Keratinocyte (primary cell): ENCODE measurements at regions not wholly inside any gene's neighbourhood (a gene's known extent, or its start where the extent isn't known, plus 50 kb on each side); places are given as distances from the start of the nearest gene placed in this dataset.

Experiments used
- DNase-seq: peaks from one replicate; pipeline ENCODE4 v3.0.0-alpha.2; 2011; ENCODE audit warnings: low read depth, missing footprints, low spot score
- FAIRE-seq: peaks from 2 replicates; lab custom pipeline; 2011; peaks lifted over from hg19 to GRCh38; lab: Jason Lieb, UNC
- H2AFZ ChIP-seq: 2 replicates; pipeline ENCODE4 v1.6.0; 2012; ENCODE audit warnings: low read length, control low read depth, inconsistent platforms; ENCODE audit not compliant: control insufficient read depth
- H3K27ac ChIP-seq: 2 replicates; pipeline ENCODE4 v1.5.1; 2011; ENCODE audit warnings: low read length; ENCODE audit not compliant: control insufficient read depth, insufficient read depth
- H3K27me3 ChIP-seq: 3 replicates; pipeline ENCODE4 v1.6.0; 2011; ENCODE audit warnings: low read length; ENCODE audit not compliant: control insufficient read depth, insufficient read depth; ENCODE audit errors: extremely low read depth
- H3K36me3 ChIP-seq, 2 experiments: 2 replicates in 1 of 2; 3 replicates in 1 of 2; pipeline ENCODE4 v1.5.1; 2011; ENCODE audit warnings: low read length in 2 of 2, mild to moderate bottlenecking in 1 of 2; ENCODE audit not compliant: control insufficient read depth in 2 of 2, insufficient read depth in 2 of 2; ENCODE audit errors: extremely low read depth in 1 of 2
- H3K4me1 ChIP-seq: 3 replicates; pipeline ENCODE4 v1.5.1; 2011; ENCODE audit warnings: low read length; ENCODE audit not compliant: control insufficient read depth, insufficient read depth; ENCODE audit errors: extremely low read depth
- H3K4me2 ChIP-seq: 3 replicates; pipeline ENCODE4 v1.6.0; 2011; ENCODE audit warnings: low read depth, low read length; ENCODE audit not compliant: control insufficient read depth, insufficient read depth; ENCODE audit errors: extremely low read depth
- H3K4me3 ChIP-seq, 3 experiments: fragments of 200-600 bp in 1 of 3; sonication (generic) in 1 of 3; 2 replicates in 2 of 3; 3 replicates in 1 of 3; pipeline ENCODE4 v1.5.1; 2011 to 2016; ENCODE audit warnings: low read length in 3 of 3, mild to moderate bottlenecking in 3 of 3, control low read depth in 2 of 3, inconsistent platforms in 1 of 3, low read depth in 1 of 3, mixed read lengths in 1 of 3, mixed run types in 1 of 3, moderate library complexity in 1 of 3; ENCODE audit not compliant: control insufficient read depth in 2 of 3, insufficient read depth in 2 of 3; ENCODE audit errors: extremely low read depth in 1 of 3
- H3K79me2 ChIP-seq: 2 replicates; pipeline ENCODE4 v1.6.0; 2012; ENCODE audit warnings: low read length; ENCODE audit not compliant: control insufficient read depth, insufficient read depth
- H3K9ac ChIP-seq: 3 replicates; pipeline ENCODE4 v1.6.0; 2011; ENCODE audit warnings: low read length; ENCODE audit not compliant: control insufficient read depth, insufficient read depth; ENCODE audit errors: extremely low read depth
- H3K9me1 ChIP-seq: 3 replicates; pipeline ENCODE4 v1.6.0; 2011; ENCODE audit warnings: low read length; ENCODE audit not compliant: control insufficient read depth, insufficient read depth; ENCODE audit errors: extremely low read depth
- H3K9me3 ChIP-seq: 2 replicates; pipeline ENCODE4 v1.5.1; 2012; ENCODE audit warnings: low read depth, low read length; ENCODE audit not compliant: control insufficient read depth
- H4K20me1 ChIP-seq: 3 replicates; pipeline ENCODE4 v1.6.0; 2011; ENCODE audit warnings: low read length; ENCODE audit not compliant: control insufficient read depth, insufficient read depth; ENCODE audit errors: extremely low read depth
- CTCF ChIP-seq, 3 experiments: IDR thresholded peaks in 1 of 3; conservative IDR thresholded peaks in 1 of 3; optimal IDR thresholded peaks in 1 of 3; 2 replicates in 2 of 3; 3 replicates in 1 of 3; pipeline versions ENCODE3 to v1.5.1; 2011; ENCODE audit warnings: low read length in 3 of 3, mild to moderate bottlenecking in 3 of 3, moderate library complexity in 2 of 3, control low read depth in 1 of 3, inconsistent platforms in 1 of 3; ENCODE audit not compliant: insufficient read depth in 2 of 3; ENCODE audit errors: extremely low read depth in 1 of 3
- EZH2 ChIP-seq: IDR thresholded peaks from one replicate; pipeline ENCODE4 v1.6.1; 2012; ENCODE audit warnings: inconsistent platforms, mild to moderate bottlenecking, low read length, moderate library complexity
- dilution Hi-C: fragments of 300-500 bp; cut with MboI; formaldehyde crosslinking; loops from one replicate; pipeline ENCODE4 v1.7.0; 2020; ENCODE audit warnings: low sequenced_read_pairs; ENCODE audit not compliant: extremely low pct_ligation_motif_present

GRCh38 chr6:148242180-148242579 is 100.5 kb upstream of the SASH1 start:
- Histone ChIP-seq H3K4me3 (no peak overlapping the region), H3K9ac (no peak overlapping the region), H3K9me1 (no peaks in the 10 kb centered on the region), H3K4me1 (peaks cover 9% of the 10 kb centered on the region), H3K27ac (no peak overlapping the region), H3K27me3 (no peaks in the 10 kb centered on the region), H3K79me2 (no peaks in the 10 kb centered on the region), H2AFZ (no peak overlapping the region), H3K4me2 (no peak overlapping the region), H3K9me3 (no peaks in the 10 kb centered on the region), H3K36me3 (no peaks in the 10 kb centered on the region), H4K20me1 (no peaks in the 10 kb centered on the region)
- no peak for DNase-seq
- FAIRE-seq, result no peak
- TF ChIP-seq EZH2 (no peak), CTCF (optimal IDR thresholded peaks at IDR 0.05 in 1 of 3, IDR thresholded peaks at IDR 0.05 in 1 of 3, conservative IDR thresholded peaks at IDR 0.05 in 1 of 3; ENCODE audit: extremely low read depth in 1 of 3, insufficient read depth in 2 of 3, low read length in 3 of 3) (no peak)
- dilution Hi-C loops, result no loop called here

GRCh38 chr6:148244217-148244935 is 98.3 kb upstream of the SASH1 start:
- Histone ChIP-seq H3K27ac (no peak overlapping the region), H3K9me3 (no peaks in the 10 kb centered on the region), H3K4me1 (peaks cover 6% of the 10 kb centered on the region), H2AFZ (no peak overlapping the region), H3K4me3 (no peak overlapping the region), H3K79me2 (no peaks in the 10 kb centered on the region), H3K27me3 (no peaks in the 10 kb centered on the region), H4K20me1 (no peaks in the 10 kb centered on the region), H3K4me2 (no peak overlapping the region), H3K36me3 (no peaks in the 10 kb centered on the region), H3K9ac (no peak overlapping the region), H3K9me1 (no peaks in the 10 kb centered on the region)
- DNase-seq (no peak), FAIRE-seq (no peak)
- TF ChIP-seq EZH2, result no peak
- TF ChIP-seq CTCF (optimal IDR thresholded peaks at IDR 0.05 in 1 of 3, IDR thresholded peaks at IDR 0.05 in 1 of 3, conservative IDR thresholded peaks at IDR 0.05 in 1 of 3; ENCODE audit: extremely low read depth in 1 of 3, insufficient read depth in 2 of 3, low read length in 3 of 3), result no peak
- dilution Hi-C loops, result no loop called here
